K562 (cell line): ENCODE measurements at regions not wholly inside any gene's neighbourhood (a gene's known extent, or its start where the extent isn't known, plus 50 kb on each side); places are given as distances from the start of the nearest gene placed in this dataset.

Source experiments
- ATAC-seq: fragments of 200-7000 bp; cut with Tn5 transposase; 3 replicates; pipeline ENCODE4 v1.9.1; 2020; ENCODE audit warnings: moderate library complexity
- BruUV-seq: library from RNA; stranded (reverse); fragments of 400-500 nt; replicated peaks from 2 replicates; lab custom pipeline; 2021; lab: Mats Ljungman, UMichigan
- CTCF ChIA-PET: fragments of 300-600 bp; formaldehyde crosslinking; extraction: SDS; loops from one replicate; lab custom pipeline; 2021; ENCODE audit warnings: low intra/inter-chr PET ratio; lab: Yijun Ruan, JAX
- POLR2A ChIA-PET: fragments of 300-600, 350-650 bp; sonication (Branson Sonifier 250); formaldehyde crosslinking; extraction: SDS; loops from one replicate; lab custom pipeline; 2021; ENCODE audit warnings: antibody characterized with exemption, inconsistent platforms; lab: Yijun Ruan, JAX
- DNase-seq, 4 experiments: peaks; one replicate each; pipeline versions ENCODE4 v3.0.0 to v3.0.0-alpha.2; 2011 to 2018; ENCODE audit warnings: low spot score in 3 of 4, mixed read lengths in 3 of 4; ENCODE audit errors: extremely low read depth in 1 of 4
- FAIRE-seq: peaks from 2 replicates; lab custom pipeline; 2011; peaks lifted over from hg19 to GRCh38; lab: Jason Lieb, UNC
- H2AFZ ChIP-seq: 2 replicates; pipeline ENCODE4 v1.6.0; 2011; ENCODE audit warnings: low read depth, low read length, control low read depth, inconsistent platforms
- H3K27ac ChIP-seq: fragments of 200-600 bp; 3 replicates; pipeline ENCODE4 v1.8.0; 2011; ENCODE audit warnings: low read depth, mild to moderate bottlenecking, control low read depth, inconsistent platforms, low read length, moderate library complexity, mixed read lengths; ENCODE audit errors: extremely low read depth
- H3K27me3 ChIP-seq, 2 experiments: fragments of 300-600 bp in 1 of 2; 2 replicates in 1 of 2; 3 replicates in 1 of 2; pipeline versions ENCODE4 v1.6.0 to v1.8.0; 2011; ENCODE audit warnings: inconsistent platforms in 2 of 2, low read length in 2 of 2, mild to moderate bottlenecking in 1 of 2, mixed read lengths in 1 of 2, moderate library complexity in 1 of 2; ENCODE audit not compliant: control insufficient read depth in 2 of 2, insufficient read depth in 2 of 2
- H3K36me3 ChIP-seq: fragments of 300-600 bp; 3 replicates; pipeline ENCODE4 v1.8.0; 2011; ENCODE audit warnings: mild to moderate bottlenecking, low read length, inconsistent platforms; ENCODE audit not compliant: control insufficient read depth, insufficient read depth
- H3K4me1 ChIP-seq, 2 experiments: fragments of 200-600 bp in 1 of 2; replicated peaks in 1 of 2; 2 replicates in 1 of 2; 3 replicates in 1 of 2; pipeline versions ENCODE4 v1.5.1 to v1.8.0; 2011; ENCODE audit warnings: inconsistent platforms in 2 of 2, low read length in 2 of 2, mild to moderate bottlenecking in 1 of 2, mixed read lengths in 1 of 2, moderate library complexity in 1 of 2; ENCODE audit not compliant: control insufficient read depth in 2 of 2, insufficient read depth in 2 of 2
- H3K4me2 ChIP-seq: 2 replicates; pipeline ENCODE4 v1.6.1; 2011; ENCODE audit warnings: low read length, control low read depth, inconsistent platforms, mixed read lengths; ENCODE audit not compliant: insufficient read depth
- H3K4me3 ChIP-seq: fragments of 200-600 bp; sonication (generic), shearing (Covaris generic); 2 replicates; pipeline ENCODE4 v1.5.1; 2016; ENCODE audit warnings: control low read depth, inconsistent platforms
- H3K79me2 ChIP-seq: fragments of 200-600 bp; 3 replicates; pipeline ENCODE4 v1.8.0; 2011; ENCODE audit warnings: low read length, inconsistent platforms; ENCODE audit not compliant: control insufficient read depth, insufficient read depth
- H3K9ac ChIP-seq, 2 experiments: 2 replicates each; pipeline versions ENCODE4 v1.6.0 to v1.6.1; 2011; ENCODE audit warnings: low read depth in 2 of 2, low read length in 2 of 2, control low read depth in 1 of 2, inconsistent platforms in 1 of 2, mild to moderate bottlenecking in 1 of 2, mixed read lengths in 1 of 2; ENCODE audit not compliant: insufficient read depth in 1 of 2
- H3K9me1 ChIP-seq: one replicate; pipeline ENCODE4 v1.6.0; 2011; ENCODE audit warnings: inconsistent platforms, mild to moderate bottlenecking, low read length, moderate library complexity; ENCODE audit not compliant: control insufficient read depth, insufficient read depth
- H3K9me3 ChIP-seq: replicated peaks from 2 replicates; pipeline ENCODE4 v1.5.1; 2011; ENCODE audit warnings: low read depth, low read length, inconsistent platforms; ENCODE audit not compliant: control insufficient read depth, insufficient read depth
- H4K20me1 ChIP-seq: replicated peaks from 2 replicates; pipeline ENCODE4 v1.6.1; 2011; ENCODE audit warnings: low read length, inconsistent platforms, mixed read lengths; ENCODE audit not compliant: control insufficient read depth, insufficient read depth
- ATF1 ChIP-seq, 2 experiments: fragments of 450-650 bp in 1 of 2; IDR thresholded peaks; 2 replicates each; pipeline ENCODE4 v1.6.1; 2016; ENCODE audit warnings: missing compliant biosample characterization in 1 of 2, missing genetic modification characterization in 1 of 2
- CC2D1A ChIP-seq: fragments of 450-650 bp; IDR thresholded peaks from 2 replicates; pipeline ENCODE4 v1.6.1; 2017; ENCODE audit warnings: mild to moderate bottlenecking
- CTCF ChIP-seq, 3 experiments: IDR thresholded peaks in 2 of 3; conservative IDR thresholded peaks in 1 of 3; 2 replicates each; pipeline ENCODE4 v1.5.1; 2011 to 2012; ENCODE audit warnings: low read length in 3 of 3, mild to moderate bottlenecking in 3 of 3, control low read depth in 2 of 3, improper control_type of control experiment in 1 of 3, inconsistent platforms in 1 of 3, low read depth in 1 of 3, mixed read lengths in 1 of 3, moderate library complexity in 1 of 3; ENCODE audit not compliant: insufficient read depth in 2 of 3
- ESRRB ChIP-seq: fragments of 250-450 bp; sonication (Bioruptor Pico); IDR thresholded peaks from 2 replicates; pipeline ENCODE4 v1.5.0; 2020; ENCODE audit warnings: mild to moderate bottlenecking, moderate library complexity, borderline replicate concordance
- HDAC6 ChIP-seq: IDR thresholded peaks from 2 replicates; pipeline ENCODE4 v1.6.1; 2012; ENCODE audit warnings: low read depth, mild to moderate bottlenecking, control low read depth, inconsistent platforms, low read length, moderate library complexity
- HMGN3 ChIP-seq: IDR thresholded peaks from 2 replicates; pipeline ENCODE4 v1.6.1; 2011; ENCODE audit warnings: borderline replicate concordance, low read depth, mild to moderate bottlenecking, mixed read lengths, low read length; ENCODE audit not compliant: insufficient read length; ENCODE audit errors: extremely low read depth
- ILF3 ChIP-seq: fragments of 450-650 bp; IDR thresholded peaks from 2 replicates; pipeline ENCODE4 v1.6.1; 2018; ENCODE audit warnings: antibody characterized with exemption, mild to moderate bottlenecking, moderate library complexity, borderline replicate concordance
- JUNB ChIP-seq: fragments of 450-650 bp; formaldehyde crosslinking; conservative IDR thresholded peaks from 2 replicates; pipeline ENCODE4 v1.4.0; 2020; ENCODE audit warnings: mild to moderate bottlenecking
- MNT ChIP-seq, 2 experiments: fragments of 450-650 bp; conservative IDR thresholded peaks; 2 replicates each; pipeline ENCODE4 v1.6.1; 2017; ENCODE audit warnings: mild to moderate bottlenecking in 2 of 2, moderate library complexity in 2 of 2
- U2AF2 ChIP-seq: fragments of 200-400 bp; formaldehyde crosslinking; optimal IDR thresholded peaks from 2 replicates; pipeline ENCODE3; 2017; ENCODE audit warnings: low read depth, mild to moderate bottlenecking, low read length
- ZNF232 ChIP-seq: sonication (generic); formaldehyde crosslinking; IDR thresholded peaks from 2 replicates; pipeline ENCODE4 v1.8.0; 2022; ENCODE audit warnings: mild to moderate bottlenecking, missing genetic modification reagents
- ZNF41 ChIP-seq: fragments of 250-450 bp; sonication (Bioruptor Pico); conservative IDR thresholded peaks from 2 replicates; pipeline ENCODE4 v1.4.0; 2020; ENCODE audit warnings: mild to moderate bottlenecking
- WGBS: fragments of 100-300 bp; shearing (Covaris generic); methylation state at CpG from one replicate; pipeline ENCODE4 v1.1.6; 2016; ENCODE audit warnings: low coverage, mixed read lengths; ENCODE audit not compliant: insufficient coverage; ENCODE audit errors: missing lambda C conversion rate; 5-methylcytosine and 5-hydroxymethylcytosine counted together
- in situ Hi-C: fragments of 300-500 bp; cut with MboI; formaldehyde crosslinking; loops from 4 replicates; pipeline ENCODE4 v1.15.0; 2018; ENCODE audit warnings: inconsistent platforms, mixed read lengths
- intact Hi-C: fragments of 100-400 bp; cut with micrococcal nuclease; formaldehyde crosslinking; loops from 2 replicates; pipeline ENCODE4 v1.14.2; 2022

GRCh38 chr2:238970553-238971081, 122.7 kb downstream of the TWIST2 start:
- 5% methylated on average over 6 of the region's 9 CpGs for WGBS
- Histone ChIP-seq H3K9me1 (no peaks in the 10 kb centered on the region), H3K27ac (no peak overlapping the region), H2AFZ (no peak overlapping the region), H3K9ac (no peak overlapping the region), H4K20me1 (no peaks in the 10 kb centered on the region), H3K36me3 (no peaks in the 10 kb centered on the region), H3K4me2 (no peak overlapping the region), H3K9me3 (no peaks in the 10 kb centered on the region), H3K79me2 (no peaks in the 10 kb centered on the region), H3K4me1 (peaks cover 0 to 6% of the 10 kb centered on the region in 2 experiments; a peak in 1 of 5 replicates), H3K27me3 (peaks cover 2 to 36% of the 10 kb centered on the region in 2 experiments; a peak in 2 of 5 replicates), H3K4me3 (no peak overlapping the region)
- DNase-seq (peak; percentile 59 to 77 (median 72)), FAIRE-seq (peak; percentile 26), ATAC-seq (peak; percentile 96)
- CTCF ChIA-PET, result no interaction called here
- in situ Hi-C loops (no loop called here), intact Hi-C loops (no loop called here)
- BruUV-seq, result no TSS peak
- POLR2A ChIA-PET, result no interaction called here
- peak in 1 of 2 experiments; percentile 36; a peak in 1 of 4 replicates for TF ChIP-seq MNT (conservative IDR thresholded peaks at IDR 0.05)
- no peak for TF ChIP-seq HMGN3
- TF ChIP-seq HDAC6, result no peak
- TF ChIP-seq ATF1 (CRISPR knock-in tag; IDR thresholded peaks at IDR 0.05), result no peak
- no peak for TF ChIP-seq ATF1 (tag; IDR thresholded peaks at IDR 0.05)
- TF ChIP-seq JUNB (CRISPR knock-in tag), result no peak
- TF ChIP-seq ZNF41, result no peak
- no peak for TF ChIP-seq CC2D1A
- no peak for TF ChIP-seq ZNF232 (CRISPR knock-in tag)
- no peak for TF ChIP-seq ILF3
- TF ChIP-seq U2AF2, result no peak
- TF ChIP-seq CTCF (IDR thresholded peaks at IDR 0.05 in 2 of 3, conservative IDR thresholded peaks at IDR 0.05 in 1 of 3; ENCODE audit: insufficient read depth in 2 of 3, low read depth in 1 of 3, low read length in 3 of 3), result peak; percentile 74 to 91 (median 77)
- TF ChIP-seq ESRRB (CRISPR knock-in tag), result no peak
